Hematopoietic multipotent progenitor cell (in vitro differentiated cells): ENCODE measurements at regions not wholly inside any gene's neighbourhood (a gene's known extent, or its start where the extent isn't known, plus 50 kb on each side); places are given as distances from the start of the nearest gene placed in this dataset.
A peak's percentile ranks its signal among the peaks of the same experiment; 100 is the strongest.
"Not testable (repeated sequence)": the region's sequence is repeated elsewhere in the genome, so short reads cannot be mapped to it uniquely, and the experiment has no call there.

Source experiments
- DNase-seq, 3 donors: peaks; one replicate each; pipeline ENCODE4 v3.0.0-alpha.2; 2011 to 2015; ENCODE audit warnings: low read depth in 2 of 3, low spot score in 2 of 3

DNA sequence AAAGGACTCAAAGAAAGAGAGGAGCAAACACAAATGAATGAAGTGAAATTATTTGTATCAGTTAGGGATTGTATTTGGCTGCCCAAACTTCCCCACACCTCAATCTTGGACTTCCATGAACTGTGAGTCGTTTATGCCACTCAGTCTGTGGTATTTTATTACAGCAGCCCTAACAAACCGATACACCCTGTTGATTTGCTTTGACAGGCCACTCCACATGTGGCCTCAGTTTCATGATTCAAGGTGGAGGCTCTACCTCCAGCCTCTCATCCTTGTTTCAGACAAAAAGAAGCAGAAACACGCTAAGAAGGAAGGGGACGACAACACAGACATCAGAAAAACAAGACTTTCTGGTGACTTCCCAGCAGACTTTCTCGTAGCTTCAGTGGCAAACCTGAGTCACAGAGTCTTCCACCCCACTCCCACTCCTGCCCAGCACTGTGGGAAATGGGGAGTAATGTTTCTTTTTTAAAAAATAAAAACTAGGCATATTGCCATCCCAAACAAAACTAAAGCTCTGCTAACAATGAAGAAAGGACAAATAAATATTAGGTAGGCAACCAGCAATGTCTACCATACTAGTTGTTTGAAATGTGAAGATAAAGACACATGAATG lies 52.2 kb upstream of the ABCA1 start:
- DNase-seq: no peak

DNA sequence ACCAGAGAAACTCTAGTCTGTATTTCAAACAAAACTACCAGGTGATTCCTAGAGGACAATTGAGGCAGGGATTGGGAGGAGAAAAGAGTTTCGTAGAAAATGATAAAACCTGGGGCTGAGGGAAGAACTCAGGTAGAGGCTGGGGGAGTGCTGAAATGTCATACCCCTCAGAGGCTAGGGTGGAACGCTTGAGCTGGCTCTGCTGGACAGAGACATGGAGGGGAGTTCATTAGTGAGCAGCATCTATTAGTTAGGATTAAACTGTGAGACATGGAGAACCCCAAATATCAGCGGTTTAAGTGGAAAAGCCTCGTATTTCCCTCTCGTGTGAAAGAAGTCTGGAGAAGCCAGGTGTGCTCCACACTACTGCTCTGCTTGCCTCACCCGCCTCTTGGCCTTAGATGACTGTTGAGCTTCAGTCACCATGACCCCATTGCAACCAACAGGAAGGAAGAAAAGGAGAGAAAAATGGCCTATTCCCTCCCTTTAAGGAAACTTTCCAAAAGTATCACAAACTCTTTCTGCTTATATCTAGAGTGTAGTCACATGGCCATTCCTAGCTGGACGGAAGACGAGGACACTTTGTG lies 53.7 kb upstream of the ABCA1 start:
- no peak for DNase-seq

DNA sequence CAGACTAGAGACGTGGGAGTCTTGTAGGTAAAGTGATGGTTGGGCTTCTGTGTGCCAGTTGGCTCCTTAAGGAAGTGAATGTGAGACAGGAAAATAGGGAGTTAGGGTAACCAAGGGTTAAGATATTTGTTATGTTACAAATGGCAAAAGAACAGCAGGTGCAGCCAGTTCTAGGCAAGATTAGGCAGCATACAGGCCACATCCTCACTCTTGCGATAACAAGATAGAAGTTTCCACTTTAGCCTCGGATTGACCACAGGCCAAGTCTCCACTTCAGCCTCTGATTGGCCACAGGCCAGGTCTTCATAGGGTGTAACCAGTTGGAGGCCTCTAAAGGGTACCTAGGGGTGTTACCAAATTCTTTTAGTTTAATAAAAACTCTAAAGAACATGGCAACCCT lies 54.6 kb upstream of the ABCA1 start:
- peak in 1 of 3 donors; percentile 78 for DNase-seq

DNA sequence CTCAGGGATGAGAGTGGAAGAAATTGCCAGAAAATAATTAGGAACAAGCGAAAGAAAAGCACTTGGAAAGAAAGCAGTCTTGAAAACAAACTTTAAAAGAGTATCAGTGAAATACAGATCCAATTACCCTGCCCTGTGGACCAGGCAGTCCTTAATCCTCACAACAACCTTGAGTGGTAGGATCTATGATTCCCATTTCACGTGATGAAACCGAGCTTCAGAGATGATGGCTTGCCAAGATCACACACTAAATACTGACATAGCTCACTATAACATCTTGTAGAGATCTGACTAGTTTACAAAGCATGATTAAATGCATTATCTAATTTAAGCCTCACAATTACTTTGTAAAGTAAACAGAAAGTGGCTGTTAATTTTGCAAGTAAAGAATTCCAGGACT lies 55.5 kb upstream of the ABCA1 start:
- no peak for DNase-seq

DNA sequence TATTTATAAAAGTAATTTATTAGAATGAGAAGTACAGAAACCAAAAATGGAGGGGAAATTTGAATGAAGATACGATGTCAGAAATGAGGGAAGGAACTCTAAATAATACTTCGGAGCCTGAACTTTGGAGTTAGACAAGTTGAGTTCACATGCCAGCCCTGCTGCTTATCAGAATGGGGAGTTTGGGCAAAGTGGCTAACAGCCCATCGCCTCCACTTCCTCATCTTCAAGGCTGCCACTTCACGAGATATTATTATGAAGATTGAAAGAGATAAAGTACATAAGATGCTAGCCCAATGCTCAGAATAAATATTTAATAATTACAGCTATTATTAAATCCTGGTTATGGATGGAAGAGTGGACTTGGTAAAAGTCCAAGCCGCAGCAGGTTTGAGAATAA lies 56.2 kb upstream of the ABCA1 start:
- DNase-seq: peak in 1 of 3 donors; percentile 66

DNA sequence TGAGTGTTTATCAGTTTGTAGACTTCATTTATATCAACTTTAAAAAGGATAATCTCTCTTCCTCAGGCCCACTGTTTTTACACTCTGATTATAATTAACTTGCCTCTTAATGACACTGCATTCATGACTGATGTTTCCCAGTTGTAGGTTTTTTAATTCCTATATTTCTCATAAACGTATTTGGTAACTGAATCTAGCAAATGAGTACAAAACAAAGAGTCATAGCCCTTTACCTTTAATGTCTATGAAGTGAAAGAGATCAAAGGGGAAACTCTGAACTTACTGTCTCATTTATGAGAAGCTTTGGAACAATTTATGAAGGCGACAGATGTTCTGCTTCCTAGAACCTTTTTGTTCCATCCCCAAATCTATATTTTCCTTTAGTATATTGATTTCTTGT lies 56.6 kb upstream of the ABCA1 start:
- no peak for DNase-seq

DNA sequence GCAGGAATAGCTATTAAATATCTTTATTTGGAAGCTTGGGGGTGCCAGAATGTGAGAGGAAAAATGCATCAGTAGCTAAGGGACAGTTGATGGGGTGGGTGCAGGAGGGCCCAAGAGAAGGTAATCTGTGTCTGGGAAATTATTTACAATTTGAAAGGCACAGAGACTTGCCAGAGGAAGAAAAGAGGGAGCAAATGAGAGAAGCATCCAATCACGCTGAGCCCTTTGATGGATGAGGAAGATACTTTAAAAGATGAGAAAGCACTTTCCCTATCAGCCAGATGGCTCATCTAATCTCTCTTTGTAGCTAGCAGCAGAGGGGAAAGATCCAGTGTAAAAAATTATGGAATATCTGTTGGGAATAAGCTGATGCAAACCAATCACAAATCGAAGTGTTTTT lies 57.0 kb upstream of the ABCA1 start:
- no peak for DNase-seq

DNA sequence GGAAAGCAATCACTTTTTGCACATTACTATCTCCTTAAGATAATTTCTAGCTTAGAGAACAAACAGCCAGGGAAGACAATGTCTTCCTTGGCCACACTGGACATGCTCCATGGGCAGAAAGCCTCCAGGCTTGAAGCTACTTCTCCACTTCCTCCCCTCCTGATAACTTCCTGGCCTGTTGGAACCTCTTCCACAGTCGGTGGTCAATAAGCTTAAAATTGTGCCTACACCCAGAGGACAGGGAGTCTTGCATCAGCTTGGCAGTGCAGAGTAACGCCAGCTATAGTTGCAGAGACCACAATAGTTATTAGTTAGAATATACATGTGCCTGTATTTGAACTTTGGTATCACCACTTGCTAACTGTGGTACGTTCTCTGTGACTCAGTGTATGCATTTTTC lies 58.1 kb upstream of the ABCA1 start:
- DNase-seq: no peak

DNA sequence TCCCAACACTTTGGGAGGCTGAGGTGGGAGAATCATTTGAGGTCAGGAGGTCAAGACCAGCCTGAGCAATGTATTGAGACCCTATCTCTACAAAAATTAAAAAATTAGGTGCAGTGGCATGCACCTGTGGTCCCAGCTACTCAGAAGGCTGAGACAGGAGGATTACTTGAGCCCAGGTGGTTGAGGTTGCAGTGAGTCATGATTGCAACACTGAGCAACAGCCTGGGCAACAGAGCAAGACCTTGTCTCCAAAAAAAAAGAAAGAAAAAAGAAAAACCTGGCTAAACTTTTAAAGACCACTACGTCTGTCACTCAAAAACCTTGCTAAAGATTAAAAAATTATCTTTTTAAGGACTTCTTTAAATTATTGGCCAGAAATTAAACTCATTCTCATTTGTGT lies 59.8 kb upstream of the ABCA1 start:
- no peak for DNase-seq

DNA sequence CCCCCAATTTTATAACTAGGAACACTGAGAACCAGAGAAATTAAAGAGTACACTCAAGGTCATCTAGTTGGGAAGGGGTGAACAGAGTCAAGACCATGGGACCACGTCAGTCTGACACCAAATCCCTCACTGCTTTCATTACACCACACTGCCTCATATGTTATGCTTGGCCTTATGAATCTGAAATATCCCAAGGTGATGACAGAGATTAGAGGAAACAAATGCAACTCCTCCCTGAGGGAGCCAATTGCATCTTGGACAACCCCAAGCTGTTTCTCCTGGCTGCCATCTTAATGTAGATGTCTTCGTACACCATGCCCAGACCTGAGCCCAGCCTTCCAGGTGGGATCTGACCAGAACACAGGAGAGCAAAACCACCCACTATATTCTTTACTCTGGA lies 60.6 kb upstream of the ABCA1 start:
- no peak for DNase-seq

DNA sequence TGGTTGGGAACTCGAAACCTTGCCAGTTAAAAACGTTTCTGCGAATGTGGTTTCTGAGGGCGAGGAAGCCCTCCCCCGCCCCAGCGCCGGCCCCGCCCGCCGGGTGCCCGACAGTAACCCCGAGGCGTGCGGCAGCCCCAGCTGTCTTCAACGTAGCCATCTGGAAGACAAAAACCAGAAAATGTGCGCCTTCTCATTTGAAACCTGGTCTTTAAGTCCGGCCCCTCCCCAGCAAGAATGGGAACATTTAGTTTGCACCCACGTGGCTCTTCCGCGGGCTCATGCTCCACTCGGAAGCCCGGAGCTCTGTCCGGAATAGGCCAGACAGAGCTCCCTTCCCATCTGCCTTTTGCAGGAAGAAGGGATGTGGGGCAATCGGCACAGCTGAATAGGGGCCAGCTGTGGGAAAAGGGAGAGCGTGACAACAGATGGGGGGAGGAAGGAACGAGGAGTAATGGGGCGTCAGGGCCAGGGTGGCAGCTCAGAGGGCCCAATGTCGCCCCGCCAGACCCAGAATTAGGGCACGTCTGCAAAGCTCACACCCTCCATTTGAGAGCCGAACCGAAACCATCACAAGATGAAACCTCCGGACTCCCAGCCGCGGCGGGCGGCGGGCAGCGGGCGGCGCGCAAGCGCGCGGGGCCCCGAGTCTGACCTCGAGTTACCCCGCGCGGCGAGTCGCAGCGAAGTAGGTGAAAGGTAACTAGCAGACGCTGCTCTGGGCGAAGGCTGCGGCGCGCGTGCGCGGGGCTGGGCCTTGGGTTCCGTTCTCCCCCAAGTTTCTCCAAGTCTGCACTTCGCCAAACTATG lies 63.4 kb upstream of the ABCA1 start:
- peak; percentile 69 to 94 (median 89) for DNase-seq

DNA sequence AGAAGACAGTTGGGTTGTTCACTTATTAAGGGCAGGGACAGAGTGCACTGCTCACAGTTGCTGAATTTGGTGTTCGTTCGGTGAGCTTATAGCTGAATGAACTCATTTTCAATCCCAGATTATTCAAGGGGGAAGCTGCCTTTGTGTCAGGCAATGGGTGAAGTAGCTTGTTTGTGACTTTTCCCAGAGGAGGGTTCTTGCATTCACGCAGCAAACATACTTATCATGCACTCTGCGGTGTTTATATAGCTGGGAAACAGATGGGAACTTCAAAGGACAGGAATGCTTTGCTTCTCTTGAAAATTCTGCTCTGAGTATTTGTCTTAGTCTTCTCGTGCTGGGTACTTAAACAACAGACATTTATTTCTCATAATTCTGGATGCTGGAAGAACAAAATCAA lies 64.7 kb upstream of the ABCA1 start:
- no peak for DNase-seq

DNA sequence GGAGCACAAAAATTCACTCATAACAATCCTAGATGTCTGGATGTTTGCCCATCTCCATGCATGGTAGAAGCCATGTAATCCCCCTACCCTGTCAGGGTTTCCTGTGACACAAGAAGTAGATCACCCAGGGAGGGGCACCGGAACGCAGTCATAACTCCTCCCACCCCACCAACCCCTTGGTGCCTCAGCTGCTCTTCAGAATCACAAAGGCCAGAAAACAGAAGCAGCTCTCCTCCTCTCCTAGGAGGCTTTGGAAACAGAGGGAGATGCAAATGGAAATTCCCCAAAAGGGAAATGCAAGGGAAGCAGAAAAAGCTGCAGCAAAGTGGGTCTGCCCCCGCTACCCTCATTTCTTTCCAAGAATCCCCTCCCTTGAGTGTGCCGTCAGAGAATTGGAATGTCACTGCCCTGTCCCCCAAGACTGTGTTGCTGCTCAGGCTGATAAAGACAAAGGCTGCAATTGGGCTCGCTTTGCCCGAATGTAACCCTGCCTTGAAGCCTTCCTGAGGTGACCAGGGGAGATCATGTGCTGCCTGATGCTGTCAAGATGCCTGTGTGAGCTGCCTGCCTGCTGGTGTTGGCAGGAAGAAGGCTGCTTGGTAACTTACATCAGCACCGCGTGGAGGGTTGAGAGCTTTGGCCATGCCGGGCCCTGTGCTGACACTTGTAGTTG lies 65.5 kb upstream of the ABCA1 start:
- DNase-seq: peak in 2 of 3 donors; percentile 60 to 75

DNA sequence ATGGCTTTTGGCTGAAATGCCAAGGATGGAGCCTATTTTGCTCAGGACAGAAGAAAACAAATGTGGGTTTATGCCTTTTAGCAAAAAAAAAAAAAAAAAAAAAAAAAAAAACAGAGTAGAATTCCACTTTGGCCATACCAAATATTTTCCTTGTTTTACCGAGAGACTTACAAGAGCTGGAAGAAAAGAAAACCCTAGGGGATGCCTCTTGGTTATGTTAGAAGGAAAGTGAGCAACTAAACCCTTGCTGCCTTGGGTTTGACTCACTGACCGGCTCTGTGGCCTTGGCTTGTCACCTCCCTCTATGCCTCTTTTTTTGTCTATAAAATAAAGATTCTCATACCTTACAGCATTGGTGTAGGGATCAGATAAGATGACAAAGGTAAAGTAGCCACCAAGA lies 69.6 kb upstream of the ABCA1 start:
- DNase-seq: no peak

DNA sequence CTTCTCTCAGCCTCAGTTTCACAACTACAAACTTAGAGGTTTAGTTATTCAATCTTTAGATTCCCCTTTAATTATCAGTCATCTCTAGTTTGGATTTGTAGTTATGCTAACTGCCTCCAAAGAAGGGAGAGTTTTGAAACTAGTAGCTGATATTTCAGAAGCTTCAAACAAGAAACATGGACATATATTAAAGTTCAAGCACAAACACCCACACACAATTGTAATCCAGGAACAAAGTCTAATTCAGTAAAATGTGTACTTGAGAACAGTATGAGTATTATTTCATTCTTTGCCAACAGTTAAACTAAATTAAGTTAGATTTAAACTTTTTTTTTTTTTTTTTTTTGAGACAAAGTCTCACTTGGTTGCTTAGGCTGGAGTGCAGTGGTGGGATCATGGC lies 71.2 kb upstream of the ABCA1 start:
- DNase-seq: no peak

DNA sequence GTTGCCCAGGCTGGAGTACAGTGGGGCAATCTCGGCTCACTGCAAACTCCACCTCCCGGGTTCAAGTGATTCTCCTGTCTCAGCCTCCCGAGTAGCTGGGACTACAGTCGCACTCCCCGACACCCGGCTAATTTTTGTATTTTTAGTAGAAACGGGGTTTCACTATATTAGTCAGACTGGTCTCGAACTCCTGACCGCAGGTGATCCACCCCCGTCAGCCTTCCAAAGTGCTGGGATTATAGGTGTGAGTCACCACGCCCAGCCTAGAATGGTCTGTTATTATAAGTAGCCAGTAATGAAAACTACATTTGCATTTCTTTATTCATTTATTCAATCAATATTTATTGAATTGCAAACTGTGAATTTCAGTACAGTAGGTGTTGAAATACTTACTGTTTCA lies 72.6 kb upstream of the ABCA1 start:
- DNase-seq: not testable (repeated sequence)

DNA sequence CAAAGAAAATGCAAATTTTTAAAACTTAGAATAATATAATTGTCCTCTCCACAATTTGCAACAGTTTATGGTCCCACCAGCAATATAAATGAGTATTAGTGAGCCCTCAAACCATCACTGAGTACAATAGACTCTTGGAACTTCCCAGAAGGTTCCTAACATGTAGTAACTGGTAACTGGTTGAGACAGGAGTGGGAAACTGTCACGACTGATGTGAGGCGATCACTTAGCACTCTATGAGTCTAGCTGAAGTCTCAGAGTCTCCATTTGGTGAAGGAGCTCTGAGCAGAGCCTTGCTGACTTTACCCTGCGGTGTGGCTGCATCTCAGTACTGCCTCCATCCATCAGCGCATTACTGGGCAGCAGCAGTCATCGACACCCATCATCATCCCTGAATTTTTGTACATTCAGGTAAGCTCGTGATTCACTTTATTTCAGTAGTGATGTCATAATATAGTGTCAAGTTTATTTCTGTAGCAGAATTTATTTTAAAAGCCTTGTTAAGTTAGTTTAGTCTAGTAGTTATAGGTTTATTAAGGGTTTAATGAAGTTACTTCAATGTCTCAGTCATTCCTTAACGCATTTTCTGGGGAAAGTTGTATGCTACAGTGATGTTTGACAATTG lies 76.6 kb upstream of the ABCA1 start:
- no peak for DNase-seq

DNA sequence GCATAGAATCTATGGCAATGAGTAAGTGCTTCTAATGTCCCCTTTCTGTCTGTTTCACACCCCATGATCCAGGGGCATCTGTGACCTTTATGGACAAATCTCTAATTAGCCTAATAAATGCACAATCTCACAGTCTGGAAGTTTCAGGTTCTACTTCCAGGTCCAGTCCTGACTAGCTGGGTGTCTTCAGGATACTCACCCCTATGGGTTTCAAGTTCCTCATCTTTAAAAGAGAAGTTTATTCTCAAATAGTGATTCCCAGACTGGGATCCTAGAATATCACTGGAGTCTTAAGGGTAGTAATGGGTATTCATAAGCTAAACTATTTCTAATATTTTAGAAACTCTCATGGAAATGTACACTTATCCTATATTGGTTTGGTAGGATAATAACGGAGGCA lies 77.2 kb upstream of the ABCA1 start:
- DNase-seq: no peak

DNA sequence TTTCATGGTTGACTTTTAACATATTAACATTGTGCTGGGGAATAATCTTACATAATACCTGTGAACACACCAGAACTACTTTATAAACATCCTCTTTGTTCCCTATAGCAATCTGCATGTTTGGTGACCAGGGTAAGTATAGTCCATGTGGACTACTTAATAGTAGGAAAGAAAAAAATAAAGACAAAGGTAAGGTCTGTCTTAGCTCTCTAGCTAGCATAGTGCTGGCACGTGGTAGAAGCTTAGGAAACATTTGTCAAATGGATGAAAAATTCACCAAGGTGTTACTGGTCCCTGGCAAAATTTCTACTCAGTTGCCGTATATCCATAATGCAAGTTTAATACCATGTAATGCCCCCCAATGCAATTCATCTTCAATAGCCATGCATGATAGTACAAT lies 78.6 kb upstream of the ABCA1 start:
- no peak for DNase-seq

DNA sequence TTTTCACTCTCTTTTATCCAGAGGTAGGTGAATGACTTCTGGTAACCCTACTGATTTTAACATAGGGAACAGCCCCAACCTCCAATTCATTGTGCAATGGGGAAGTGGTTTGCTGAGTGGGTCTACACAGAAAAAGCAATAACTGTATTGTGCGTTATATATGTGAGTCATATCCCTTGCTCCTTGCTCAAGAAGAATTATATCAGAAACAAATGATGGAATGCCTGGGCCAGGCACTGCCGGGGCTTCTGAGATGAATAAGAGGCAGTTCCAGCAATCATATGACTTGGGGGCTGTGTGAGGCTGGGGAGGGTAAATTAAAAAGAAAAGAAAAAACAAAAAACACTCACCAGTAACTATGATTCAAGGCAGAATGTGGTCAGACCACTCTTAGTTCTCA lies 79.2 kb upstream of the ABCA1 start:
- peak in 2 of 3 donors; percentile 81 to 84 for DNase-seq

DNA sequence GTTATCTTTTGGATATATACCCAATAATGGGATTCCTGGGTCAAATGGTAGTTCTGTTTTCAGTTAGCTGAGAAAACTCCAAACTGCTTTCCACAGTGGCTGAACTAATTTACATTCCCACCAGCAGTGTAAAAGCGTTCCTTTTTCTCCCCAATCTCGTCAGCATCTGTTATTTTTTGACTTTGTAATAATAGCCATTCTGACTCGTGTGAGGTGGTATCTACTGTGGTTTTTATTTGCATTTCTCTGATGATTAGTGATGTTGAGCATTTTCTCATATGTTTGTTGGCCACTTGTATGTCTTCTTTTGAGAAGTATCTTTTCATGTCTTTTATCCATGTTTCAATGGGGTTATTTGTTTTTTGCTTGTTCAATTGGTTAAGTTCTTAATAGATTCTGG lies 82.1 kb upstream of the ABCA1 start:
- DNase-seq: not testable (repeated sequence)
